GM12872 (cell line): ENCODE measurements at regions not wholly inside any gene's neighbourhood (a gene's known extent, or its start where the extent isn't known, plus 50 kb on each side); places are given as distances from the start of the nearest gene placed in this dataset.

Source experiments
- CTCF ChIP-seq: IDR thresholded peaks from 3 replicates; pipeline ENCODE4 v1.5.1; 2011; ENCODE audit warnings: low read depth, mild to moderate bottlenecking, low read length, moderate library complexity; ENCODE audit not compliant: insufficient read depth

- TF ChIP-seq CTCF, result no peak
Observed at GRCh38 chr5:85320495-85320894, 935.8 kb upstream of the EDIL3 start.

- no peak for TF ChIP-seq CTCF
Observed at GRCh38 chr5:85333276-85333675, 948.6 kb upstream of the EDIL3 start.

DNA sequence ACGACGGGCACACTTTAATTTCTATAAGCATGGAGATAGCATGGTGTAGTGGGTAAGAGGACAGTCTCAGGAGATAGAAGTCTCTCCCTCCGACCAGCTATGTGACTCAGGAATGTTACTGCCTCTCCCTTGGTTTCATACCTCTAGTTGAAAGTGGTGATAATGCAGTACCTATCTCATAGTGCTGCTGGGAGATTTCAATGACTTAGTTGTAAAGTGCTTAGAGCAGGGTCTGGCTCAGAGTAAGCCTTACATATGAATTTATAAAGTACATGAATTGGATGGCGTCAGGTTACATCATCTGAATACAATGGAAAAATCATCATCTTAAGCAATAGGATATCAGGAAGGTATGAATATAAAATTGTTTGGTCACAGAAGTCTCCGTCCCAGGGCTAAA lies 952.8 kb upstream of the EDIL3 start:
- TF ChIP-seq CTCF, result no peak

DNA sequence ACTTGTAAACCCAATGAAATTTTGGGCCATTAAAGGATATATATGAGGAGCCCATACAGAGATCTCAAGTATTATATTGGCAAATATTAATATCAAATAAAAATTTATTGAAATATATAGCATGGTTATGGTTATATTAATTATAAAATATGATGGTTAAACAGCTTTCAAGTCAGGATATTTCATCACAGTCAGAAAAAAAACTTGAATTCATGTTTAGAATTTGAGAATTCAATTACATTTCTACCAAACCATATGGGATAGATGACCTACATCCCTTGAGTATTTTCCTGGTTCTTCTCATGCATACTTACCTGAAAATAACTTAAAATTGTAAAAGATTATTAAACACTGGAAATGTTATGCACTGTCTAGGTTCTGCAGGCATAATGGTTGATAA lies 956.1 kb upstream of the EDIL3 start:
- no peak for TF ChIP-seq CTCF

DNA sequence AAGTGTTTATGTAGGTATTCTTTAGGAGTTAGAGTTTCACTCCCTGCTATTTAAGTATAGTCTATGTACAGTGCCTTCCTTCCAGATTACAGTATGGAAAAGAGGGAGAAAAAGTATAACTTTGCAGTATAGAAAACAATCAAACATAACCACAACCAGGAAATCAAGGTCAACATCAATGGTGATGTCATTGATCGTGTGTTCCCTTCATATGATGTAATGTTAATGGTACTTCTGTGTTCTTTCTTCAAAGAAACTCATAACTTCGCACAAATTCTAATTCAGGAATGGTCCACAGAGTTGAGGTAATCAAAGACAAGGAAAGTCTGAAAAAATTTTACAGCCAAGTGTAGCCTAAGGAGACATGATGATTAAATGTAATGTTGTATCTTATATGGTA lies 961.1 kb upstream of the EDIL3 start:
- no peak for TF ChIP-seq CTCF

GRCh38 chr5:85357309-85357708 lies 972.6 kb upstream of the EDIL3 start:
- TF ChIP-seq CTCF, result no peak

GRCh38 chr5:85375525-85375924 lies 990.8 kb upstream of the EDIL3 start:
- TF ChIP-seq CTCF, result no peak

GRCh38 chr5:85388770-85389169 lies 1004.1 kb upstream of the EDIL3 start:
- no peak for TF ChIP-seq CTCF
